Osteocyte (in vitro differentiated cells): ENCODE measurements at regions not wholly inside any gene's neighbourhood (a gene's known extent, or its start where the extent isn't known, plus 50 kb on each side); places are given as distances from the start of the nearest gene placed in this dataset.

Source experiments
- DNase-seq: peaks from one replicate; pipeline ENCODE4 v3.0.0; 2021; ENCODE audit warnings: mixed read lengths; ENCODE audit not compliant: unreplicated experiment; ENCODE audit errors: extremely low spot score
- H3K27ac Mint-ChIP-seq: one replicate; pipeline ENCODE4 v1.8.0; 2021; ENCODE audit warnings: mild to moderate bottlenecking, mixed read lengths; ENCODE audit not compliant: unreplicated experiment
- H3K27me3 Mint-ChIP-seq: one replicate; pipeline ENCODE4 v1.8.0; 2021; ENCODE audit warnings: mixed read lengths; ENCODE audit not compliant: unreplicated experiment
- H3K36me3 Mint-ChIP-seq: one replicate; pipeline ENCODE4 v1.8.0; 2021; ENCODE audit warnings: mixed read lengths; ENCODE audit not compliant: unreplicated experiment
- H3K4me1 Mint-ChIP-seq: one replicate; pipeline ENCODE4 v1.8.0; 2021; ENCODE audit warnings: mixed read lengths; ENCODE audit not compliant: unreplicated experiment
- H3K4me3 Mint-ChIP-seq: one replicate; pipeline ENCODE4 v1.8.0; 2021; ENCODE audit warnings: mild to moderate bottlenecking, moderate library complexity, mixed read lengths; ENCODE audit not compliant: unreplicated experiment
- H3K9me3 Mint-ChIP-seq: one replicate; pipeline ENCODE4 v1.8.0; 2021; ENCODE audit warnings: mixed read lengths; ENCODE audit not compliant: unreplicated experiment
- TF ChIP-seq, protein P1 (sequence below): fragments of 200-600 bp; sonication (generic); IDR thresholded peaks from 2 replicates; pipeline ENCODE4 v1.5.0; 2021; ENCODE audit warnings: antibody characterized with exemption, mild to moderate bottlenecking, moderate library complexity

- Mint-ChIP-seq H3K4me3 (no peak overlapping the region), H3K27ac (no peak overlapping the region), H3K9me3 (peaks cover 11% of the 10 kb centered on the region), H3K36me3 (no peaks in the 10 kb centered on the region), H3K27me3 (peaks cover 2% of the 10 kb centered on the region), H3K4me1 (no peaks in the 10 kb centered on the region)
- no peak for DNase-seq
- TF ChIP-seq, protein P1, sequence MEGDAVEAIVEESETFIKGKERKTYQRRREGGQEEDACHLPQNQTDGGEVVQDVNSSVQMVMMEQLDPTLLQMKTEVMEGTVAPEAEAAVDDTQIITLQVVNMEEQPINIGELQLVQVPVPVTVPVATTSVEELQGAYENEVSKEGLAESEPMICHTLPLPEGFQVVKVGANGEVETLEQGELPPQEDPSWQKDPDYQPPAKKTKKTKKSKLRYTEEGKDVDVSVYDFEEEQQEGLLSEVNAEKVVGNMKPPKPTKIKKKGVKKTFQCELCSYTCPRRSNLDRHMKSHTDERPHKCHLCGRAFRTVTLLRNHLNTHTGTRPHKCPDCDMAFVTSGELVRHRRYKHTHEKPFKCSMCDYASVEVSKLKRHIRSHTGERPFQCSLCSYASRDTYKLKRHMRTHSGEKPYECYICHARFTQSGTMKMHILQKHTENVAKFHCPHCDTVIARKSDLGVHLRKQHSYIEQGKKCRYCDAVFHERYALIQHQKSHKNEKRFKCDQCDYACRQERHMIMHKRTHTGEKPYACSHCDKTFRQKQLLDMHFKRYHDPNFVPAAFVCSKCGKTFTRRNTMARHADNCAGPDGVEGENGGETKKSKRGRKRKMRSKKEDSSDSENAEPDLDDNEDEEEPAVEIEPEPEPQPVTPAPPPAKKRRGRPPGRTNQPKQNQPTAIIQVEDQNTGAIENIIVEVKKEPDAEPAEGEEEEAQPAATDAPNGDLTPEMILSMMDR: no peak
Observed at GRCh38 chr3:96169111-96169766, 645.2 kb upstream of the EPHA6 start.

- Mint-ChIP-seq H3K4me3 (no peak overlapping the region), H3K36me3 (no peaks in the 10 kb centered on the region), H3K27ac (no peak overlapping the region), H3K9me3 (peaks cover 11% of the 10 kb centered on the region), H3K27me3 (peaks cover 2% of the 10 kb centered on the region), H3K4me1 (no peaks in the 10 kb centered on the region)
- TF ChIP-seq, protein P1: no peak
- DNase-seq: no peak
Observed at GRCh38 chr3:96172917-96173316, 641.5 kb upstream of the EPHA6 start.

DNA sequence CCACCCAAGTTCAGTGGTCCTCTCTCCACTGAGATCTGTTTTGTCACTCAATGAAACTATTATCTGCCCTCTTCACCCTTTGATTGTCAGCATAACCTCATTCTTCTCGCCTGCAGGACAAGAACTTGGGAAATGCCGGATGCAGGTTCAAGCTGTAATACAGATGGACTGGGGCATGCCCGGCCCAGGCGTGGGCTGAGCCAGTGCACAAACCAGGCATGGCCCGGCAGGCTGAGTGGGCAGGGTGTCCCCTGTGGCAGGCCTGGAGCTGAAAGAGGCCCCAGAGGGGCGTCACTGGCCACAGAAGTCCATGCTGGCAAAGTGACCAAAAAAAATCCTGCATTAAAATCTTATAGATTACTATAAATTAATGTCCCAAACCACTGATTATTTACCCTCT is 638.9 kb upstream of the EPHA6 start:
- Mint-ChIP-seq H3K4me3 (no peak overlapping the region), H3K27me3 (peaks cover 2% of the 10 kb centered on the region), H3K36me3 (no peaks in the 10 kb centered on the region), H3K27ac (no peak overlapping the region), H3K4me1 (no peaks in the 10 kb centered on the region), H3K9me3 (peaks cover 8% of the 10 kb centered on the region)
- DNase-seq: no peak
- TF ChIP-seq, protein P1: no peak

DNA sequence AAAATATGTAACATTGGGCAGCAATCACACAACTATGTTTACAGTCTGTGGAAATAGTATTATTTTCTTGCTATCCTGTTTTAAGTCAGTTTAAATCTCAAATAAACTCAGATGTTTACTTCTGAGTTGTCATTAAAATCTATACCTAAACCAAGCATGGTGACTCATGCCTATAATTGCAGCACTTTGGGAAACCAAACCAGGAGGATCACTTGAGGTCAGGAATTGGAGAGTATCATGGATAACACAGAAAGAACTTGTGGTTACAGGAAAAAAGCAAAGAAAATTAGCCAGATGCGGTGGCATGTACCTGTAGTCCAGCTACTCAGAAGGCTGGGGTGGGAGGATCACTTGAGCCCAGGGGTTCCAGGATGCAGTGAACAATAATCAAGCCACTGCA is 631.6 kb upstream of the EPHA6 start:
- no peaks in the 10 kb centered on the region for H3K27me3 Mint-ChIP-seq
- H3K36me3 Mint-ChIP-seq: no peaks in the 10 kb centered on the region
- H3K27ac Mint-ChIP-seq: no peak overlapping the region
- no peak for DNase-seq
- TF ChIP-seq, protein P1: no peak
- H3K4me3 Mint-ChIP-seq: no peak overlapping the region
- no peaks in the 10 kb centered on the region for H3K4me1 Mint-ChIP-seq
- H3K9me3 Mint-ChIP-seq: no peaks in the 10 kb centered on the region

DNA sequence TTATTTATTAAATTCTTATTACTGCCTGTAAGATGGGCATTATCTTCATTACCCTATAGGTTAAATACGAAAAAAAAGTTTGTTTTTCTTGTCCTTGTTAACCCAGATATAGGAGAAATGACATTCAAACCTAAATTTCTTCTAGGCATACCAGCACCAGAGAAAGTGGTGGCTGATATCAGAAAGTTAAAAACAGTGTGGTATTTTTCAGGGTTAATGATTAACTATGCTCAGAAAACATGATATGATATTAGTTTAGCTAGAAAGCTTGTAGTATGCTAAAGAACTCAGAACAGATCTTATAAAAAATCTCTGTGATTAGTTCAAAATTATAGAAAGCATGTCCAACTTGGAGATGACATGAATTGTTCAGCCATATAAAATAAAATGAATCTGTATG is 630.5 kb upstream of the EPHA6 start:
- H3K4me1 Mint-ChIP-seq: no peaks in the 10 kb centered on the region
- no peaks in the 10 kb centered on the region for H3K9me3 Mint-ChIP-seq
- no peak overlapping the region for H3K4me3 Mint-ChIP-seq
- no peaks in the 10 kb centered on the region for H3K27me3 Mint-ChIP-seq
- H3K27ac Mint-ChIP-seq: no peak overlapping the region
- DNase-seq: no peak
- no peaks in the 10 kb centered on the region for H3K36me3 Mint-ChIP-seq
- TF ChIP-seq, protein P1: no peak
